ENCODE measurements at regions not wholly inside any gene's neighbourhood (a gene's known extent, or its start where the extent isn't known, plus 50 kb on each side); places are given as distances from the start of the nearest gene placed in this dataset.

DNA sequence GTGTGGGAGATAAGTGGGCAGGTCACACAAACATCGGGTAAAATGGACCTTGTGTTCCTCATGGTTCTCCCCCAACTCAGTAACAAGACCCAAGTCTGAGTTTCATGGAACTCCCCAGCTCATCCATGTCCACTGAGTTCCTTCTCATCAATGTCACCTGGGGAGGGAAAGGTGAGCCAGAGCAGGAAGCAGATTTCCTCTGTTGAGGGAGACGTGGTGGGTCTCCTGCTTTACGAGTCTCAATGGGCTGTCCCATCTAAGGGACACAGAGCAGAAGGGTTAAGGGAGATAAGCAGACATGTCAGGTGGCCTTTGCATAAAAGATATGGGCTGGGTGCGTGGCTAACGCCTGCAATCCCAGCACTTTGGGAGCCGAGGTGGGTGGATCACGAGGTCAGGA, 56.5 kb upstream of the SORCS3 start:
- TF ChIP-seq, protein P1, sequence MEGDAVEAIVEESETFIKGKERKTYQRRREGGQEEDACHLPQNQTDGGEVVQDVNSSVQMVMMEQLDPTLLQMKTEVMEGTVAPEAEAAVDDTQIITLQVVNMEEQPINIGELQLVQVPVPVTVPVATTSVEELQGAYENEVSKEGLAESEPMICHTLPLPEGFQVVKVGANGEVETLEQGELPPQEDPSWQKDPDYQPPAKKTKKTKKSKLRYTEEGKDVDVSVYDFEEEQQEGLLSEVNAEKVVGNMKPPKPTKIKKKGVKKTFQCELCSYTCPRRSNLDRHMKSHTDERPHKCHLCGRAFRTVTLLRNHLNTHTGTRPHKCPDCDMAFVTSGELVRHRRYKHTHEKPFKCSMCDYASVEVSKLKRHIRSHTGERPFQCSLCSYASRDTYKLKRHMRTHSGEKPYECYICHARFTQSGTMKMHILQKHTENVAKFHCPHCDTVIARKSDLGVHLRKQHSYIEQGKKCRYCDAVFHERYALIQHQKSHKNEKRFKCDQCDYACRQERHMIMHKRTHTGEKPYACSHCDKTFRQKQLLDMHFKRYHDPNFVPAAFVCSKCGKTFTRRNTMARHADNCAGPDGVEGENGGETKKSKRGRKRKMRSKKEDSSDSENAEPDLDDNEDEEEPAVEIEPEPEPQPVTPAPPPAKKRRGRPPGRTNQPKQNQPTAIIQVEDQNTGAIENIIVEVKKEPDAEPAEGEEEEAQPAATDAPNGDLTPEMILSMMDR (IDR thresholded peaks at IDR 0.05; ENCODE audit: insufficient read depth, low read depth, low read length) = no peak
- no peak for TF ChIP-seq EZH2 (IDR thresholded peaks at IDR 0.05; ENCODE audit: insufficient read depth, low read length)

Data from astrocyte (in vitro differentiated cells and primary cell).